OCI-LY3 (cell line): ENCODE measurements at regions not wholly inside any gene's neighbourhood (a gene's known extent, or its start where the extent isn't known, plus 50 kb on each side); places are given as distances from the start of the nearest gene placed in this dataset.

Experiments used
- H2AFZ ChIP-seq: fragments of 200-600, 300-600 bp; shearing (Covaris generic); 2 replicates; pipeline ENCODE4 v1.6.0; 2014; ENCODE audit warnings: antibody characterized with exemption, low read depth, low read length
- H3K27ac ChIP-seq: fragments of 200-600, 300-600 bp; sonication (generic); 2 replicates; pipeline ENCODE4 v1.5.1; 2014; ENCODE audit warnings: mild to moderate bottlenecking, low read length, moderate library complexity, mixed read lengths
- H3K27me3 ChIP-seq: fragments of 200-600, 300-600 bp; sonication (generic); 2 replicates; pipeline ENCODE4 v1.6.1; 2014; ENCODE audit warnings: low read depth, low read length, mixed read lengths
- H3K36me3 ChIP-seq: fragments of 200-600, 300-600 bp; sonication (generic); replicated peaks from 2 replicates; pipeline ENCODE3; 2014; ENCODE audit warnings: low read depth, low read length, mixed read lengths
- H3K4me1 ChIP-seq: fragments of 300-600, 200-600 bp; sonication (generic); 2 replicates; pipeline ENCODE4 v1.6.1; 2014; ENCODE audit warnings: low read length, mixed read lengths
- H3K4me2 ChIP-seq: fragments of 200-600, 300-600 bp; sonication (generic); 2 replicates; pipeline ENCODE4 v1.6.1; 2014; ENCODE audit warnings: low read length, mixed read lengths
- H3K4me3 ChIP-seq: fragments of 300-600, 200-600 bp; sonication (generic); 2 replicates; pipeline ENCODE4 v1.5.1; 2014; ENCODE audit warnings: antibody characterized with exemption, mild to moderate bottlenecking, low read length, moderate library complexity
- H3K79me2 ChIP-seq: fragments of 300-600, 200-600 bp; shearing (Covaris generic); 2 replicates; pipeline ENCODE4 v1.6.1; 2014; ENCODE audit warnings: mild to moderate bottlenecking, low read length, mixed read lengths
- H3K9ac ChIP-seq: fragments of 300-600, 200-600 bp; shearing (Covaris generic); 2 replicates; pipeline ENCODE4 v1.6.0; 2014; ENCODE audit warnings: mild to moderate bottlenecking, low read length, moderate library complexity
- H3K9me3 ChIP-seq: fragments of 200-600, 300-600 bp; shearing (Covaris generic); 2 replicates; pipeline ENCODE4 v1.6.1; 2014; ENCODE audit warnings: low read length, mixed read lengths; ENCODE audit not compliant: insufficient read depth
- H4K20me1 ChIP-seq: fragments of 200-600, 300-600 bp; sonication (generic); 2 replicates; pipeline ENCODE4 v1.6.1; 2016; ENCODE audit warnings: low read length, mixed read lengths; ENCODE audit not compliant: insufficient read depth
- CTCF ChIP-seq: fragments of 200-600, 300-600 bp; sonication (generic); IDR thresholded peaks from 2 replicates; pipeline ENCODE4 v1.5.1; 2014; ENCODE audit warnings: antibody characterized with exemption, low read length, low read depth
- EZH2phosphoT487 ChIP-seq: fragments of 200-600 bp; shearing (Covaris generic); IDR thresholded peaks from 2 replicates; pipeline ENCODE4 v1.6.1; 2018; ENCODE audit warnings: antibody characterized with exemption, mixed run types, low read depth

DNA sequence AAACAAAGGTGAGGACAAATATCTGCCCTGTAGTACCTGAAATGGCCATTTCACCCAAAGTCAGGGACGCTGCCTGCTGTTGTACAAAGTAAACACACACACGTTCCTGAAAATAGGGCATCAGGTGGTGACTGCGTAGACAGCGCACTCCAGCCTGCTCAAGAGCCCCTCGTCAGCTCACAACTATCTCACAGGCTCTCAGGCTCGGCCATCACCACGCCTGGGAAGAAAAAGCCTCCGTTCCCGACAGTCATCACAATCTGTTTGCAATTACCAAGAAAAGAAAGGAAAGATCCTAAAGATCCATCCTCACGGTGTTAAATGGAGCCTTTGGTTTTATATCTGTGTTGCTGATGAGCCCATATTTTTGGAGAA lies 230.2 kb downstream of the ZNF516 start:
- Histone ChIP-seq H3K4me3 (no peak overlapping the region), H3K79me2 (no peaks in the 10 kb centered on the region), H3K36me3 (no peaks in the 10 kb centered on the region), H3K27me3 (peaks cover 4% of the 10 kb centered on the region; the same call in 1 of the 2 replicates), H3K9me3 (no peaks in the 10 kb centered on the region), H3K4me2 (no peak overlapping the region), H3K4me1 (no peaks in the 10 kb centered on the region), H3K9ac (no peak overlapping the region), H2AFZ (no peak overlapping the region), H3K27ac (no peak overlapping the region), H4K20me1 (no peaks in the 10 kb centered on the region)
- TF ChIP-seq EZH2phosphoT487 (no peak), CTCF (no peak)

DNA sequence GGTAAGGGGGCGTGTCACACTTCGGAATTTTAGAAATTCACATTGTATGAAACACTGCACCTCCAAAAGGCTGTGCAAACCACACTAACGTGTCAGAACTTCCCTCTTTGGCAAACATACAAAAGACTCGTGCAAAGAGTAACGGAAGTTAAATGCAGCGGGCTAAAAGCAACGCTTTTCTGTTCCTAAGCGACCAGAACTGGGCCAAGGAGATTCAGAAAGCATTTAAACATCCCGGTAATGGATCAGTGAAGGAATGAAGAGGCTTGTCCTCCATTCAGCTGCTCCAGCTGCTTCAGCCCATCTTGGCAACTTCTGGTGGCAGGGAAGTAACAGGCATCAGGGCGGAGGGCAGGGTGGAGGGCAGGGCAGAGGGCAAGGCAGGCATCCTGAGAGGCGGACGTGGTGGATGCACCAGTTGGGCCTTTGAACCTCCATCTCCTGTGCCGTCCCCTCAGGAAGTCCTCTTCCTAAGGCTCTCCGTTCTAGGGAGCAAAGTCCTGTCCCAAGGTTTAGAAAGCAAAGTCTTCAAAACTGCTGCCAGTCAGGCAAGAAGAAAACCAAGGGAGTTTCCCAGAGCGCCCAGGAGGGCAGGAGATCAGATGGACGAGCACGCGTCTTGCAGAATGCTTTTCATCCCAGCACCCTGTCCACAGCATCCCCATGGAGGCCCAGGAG lies 230.7 kb downstream of the ZNF516 start:
- Histone ChIP-seq H3K9ac (no peak overlapping the region), H3K27ac (no peak overlapping the region), H3K9me3 (no peaks in the 10 kb centered on the region), H3K4me1 (no peaks in the 10 kb centered on the region), H4K20me1 (no peaks in the 10 kb centered on the region), H3K36me3 (no peaks in the 10 kb centered on the region), H3K27me3 (peaks cover 4% of the 10 kb centered on the region; the same call in 1 of the 2 replicates), H3K4me2 (no peak overlapping the region), H3K4me3 (no peak overlapping the region), H3K79me2 (no peaks in the 10 kb centered on the region), H2AFZ (no peak overlapping the region)
- TF ChIP-seq EZH2phosphoT487 (no peak), CTCF (no peak)

GRCh38 chr18:76263046-76264005 lies 231.7 kb downstream of the ZNF516 start:
- Histone ChIP-seq H4K20me1 (no peaks in the 10 kb centered on the region), H3K4me1 (no peaks in the 10 kb centered on the region), H3K9ac (no peak overlapping the region), H2AFZ (no peak overlapping the region), H3K4me3 (no peak overlapping the region), H3K79me2 (no peaks in the 10 kb centered on the region), H3K4me2 (no peak overlapping the region), H3K9me3 (no peaks in the 10 kb centered on the region), H3K36me3 (no peaks in the 10 kb centered on the region), H3K27ac (no peak overlapping the region), H3K27me3 (peaks cover 6% of the 10 kb centered on the region; the same call in 1 of the 2 replicates)
- TF ChIP-seq CTCF (no peak), EZH2phosphoT487 (no peak)

GRCh38 chr18:76260941-76261472 lies 234.0 kb downstream of the ZNF516 start:
- Histone ChIP-seq H3K4me3 (no peak overlapping the region), H3K27me3 (peaks cover 8% of the 10 kb centered on the region; the same call in 1 of the 2 replicates), H3K36me3 (no peaks in the 10 kb centered on the region), H3K4me1 (no peaks in the 10 kb centered on the region), H2AFZ (no peak overlapping the region), H3K4me2 (no peak overlapping the region), H3K27ac (no peak overlapping the region), H3K9ac (no peak overlapping the region), H3K9me3 (no peaks in the 10 kb centered on the region), H4K20me1 (no peaks in the 10 kb centered on the region), H3K79me2 (no peaks in the 10 kb centered on the region)
- TF ChIP-seq EZH2phosphoT487 (no peak), CTCF (no peak)
